Activated CD4-positive, alpha-beta T cell treated with anti-CD3 and anti-CD28 coated beads, Interleukin-2, amount 10 ng/mL, durations not matched to agents 24 days and 14 days (primary cell): ENCODE measurements at regions not wholly inside any gene's neighbourhood (a gene's known extent, or its start where the extent isn't known, plus 50 kb on each side); places are given as distances from the start of the nearest gene placed in this dataset.

ENCODE experiments used
- DNase-seq: peaks from one replicate; pipeline ENCODE4 v3.0.0; 2022
- H3K27ac Mint-ChIP-seq: one replicate; pipeline ENCODE4 v1.8.0; 2022; ENCODE audit warnings: mild to moderate bottlenecking, mixed read lengths
- H3K27me3 Mint-ChIP-seq: one replicate; pipeline ENCODE4 v1.8.0; 2022; ENCODE audit warnings: mixed read lengths
- H3K36me3 Mint-ChIP-seq: one replicate; pipeline ENCODE4 v1.8.0; 2022; ENCODE audit warnings: low read depth, mild to moderate bottlenecking, mixed read lengths
- H3K4me1 Mint-ChIP-seq: one replicate; pipeline ENCODE4 v1.8.0; 2021; ENCODE audit warnings: mixed read lengths
- H3K4me3 Mint-ChIP-seq: one replicate; pipeline ENCODE4 v1.8.0; 2022; ENCODE audit warnings: mild to moderate bottlenecking, moderate library complexity, mixed read lengths
- H3K9me3 Mint-ChIP-seq: one replicate; pipeline ENCODE4 v1.8.0; 2021; ENCODE audit warnings: mixed read lengths
- intact Hi-C: fragments of 100-400 bp; cut with micrococcal nuclease; formaldehyde crosslinking; loops from one replicate; pipeline ENCODE4 v1.15.1; 2023

DNA sequence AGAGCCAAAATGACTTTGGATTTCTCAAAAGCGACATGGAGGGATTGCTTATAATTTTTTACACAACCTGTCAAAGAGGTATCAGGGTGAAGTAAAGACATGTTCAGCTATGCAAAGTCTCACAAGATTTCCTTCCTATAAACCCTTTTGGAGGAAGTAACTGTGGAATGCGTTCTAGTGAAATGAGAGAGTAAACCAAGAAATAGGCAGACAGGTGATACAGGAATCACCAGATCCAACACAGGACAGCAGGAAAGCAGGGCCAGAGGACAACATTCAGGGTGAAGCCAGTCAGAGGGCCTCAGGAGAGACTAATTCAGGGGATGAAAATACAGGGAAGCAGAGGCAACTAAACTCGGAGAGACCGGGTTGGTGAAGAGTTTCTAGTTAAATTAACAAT is 90.4 kb upstream of the MTNR1B start:
- intact Hi-C loops, result no loop called here
- Mint-ChIP-seq H3K9me3 (no peaks in the 10 kb centered on the region), H3K27me3 (no peaks in the 10 kb centered on the region), H3K4me3 (no peak overlapping the region), H3K36me3 (no peaks in the 10 kb centered on the region), H3K27ac (no peak overlapping the region), H3K4me1 (no peaks in the 10 kb centered on the region)
- DNase-seq, result no peak

DNA sequence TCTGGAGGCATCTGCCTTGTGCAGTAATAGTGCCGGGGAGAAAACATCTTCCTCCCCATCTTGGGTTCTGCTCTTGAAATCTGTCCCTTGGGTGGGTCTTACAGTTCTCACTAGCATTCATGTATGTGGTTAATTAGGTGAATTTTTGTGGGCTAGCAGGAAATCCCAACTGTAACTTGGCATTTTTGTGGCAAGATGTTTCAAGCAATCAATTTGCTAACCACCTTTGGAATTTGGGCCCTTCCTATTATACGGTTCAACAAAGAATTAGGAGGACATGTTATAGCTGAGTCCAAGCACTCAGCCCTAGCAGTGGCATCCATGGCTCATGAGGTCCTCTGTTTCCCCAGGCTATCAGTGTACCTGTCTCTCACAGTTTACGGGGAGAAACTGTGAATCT is 89.1 kb upstream of the MTNR1B start:
- H3K36me3 Mint-ChIP-seq, result no peaks in the 10 kb centered on the region
- no peak overlapping the region for H3K4me3 Mint-ChIP-seq
- H3K4me1 Mint-ChIP-seq, result no peaks in the 10 kb centered on the region
- no peak for DNase-seq
- H3K27ac Mint-ChIP-seq, result no peak overlapping the region
- H3K27me3 Mint-ChIP-seq, result no peaks in the 10 kb centered on the region
- no peaks in the 10 kb centered on the region for H3K9me3 Mint-ChIP-seq
- intact Hi-C loops, result no loop called here

DNA sequence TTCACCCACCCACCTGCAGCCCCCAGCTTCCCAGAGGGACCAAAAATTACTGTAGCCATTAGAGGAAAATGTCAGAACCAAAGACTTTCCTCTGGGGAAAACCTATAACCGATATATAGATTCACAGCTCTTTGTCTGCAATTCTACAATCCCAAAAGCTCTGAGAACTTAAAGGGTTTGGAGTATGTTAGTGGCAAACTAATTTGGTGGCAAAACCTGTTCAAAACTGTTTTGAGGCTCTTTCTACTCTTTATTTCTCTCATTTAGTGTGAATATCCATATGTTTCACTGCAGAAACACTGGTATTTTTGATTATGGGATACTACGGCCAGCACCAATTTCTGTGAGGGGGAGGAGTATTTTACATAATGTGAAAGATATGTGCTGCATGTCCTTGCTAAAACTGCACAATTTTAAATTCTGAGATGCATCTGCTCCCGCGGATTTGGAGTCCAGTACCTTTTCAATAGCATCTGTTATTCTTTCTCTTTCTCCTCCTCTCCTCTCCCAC is 87.5 kb upstream of the MTNR1B start:
- H3K9me3 Mint-ChIP-seq, result no peaks in the 10 kb centered on the region
- no peaks in the 10 kb centered on the region for H3K4me1 Mint-ChIP-seq
- no peak overlapping the region for H3K4me3 Mint-ChIP-seq
- DNase-seq, result no peak
- intact Hi-C loops, result no loop called here
- H3K27me3 Mint-ChIP-seq, result peaks cover 2% of the 10 kb centered on the region
- H3K27ac Mint-ChIP-seq, result no peak overlapping the region
- no peaks in the 10 kb centered on the region for H3K36me3 Mint-ChIP-seq

DNA sequence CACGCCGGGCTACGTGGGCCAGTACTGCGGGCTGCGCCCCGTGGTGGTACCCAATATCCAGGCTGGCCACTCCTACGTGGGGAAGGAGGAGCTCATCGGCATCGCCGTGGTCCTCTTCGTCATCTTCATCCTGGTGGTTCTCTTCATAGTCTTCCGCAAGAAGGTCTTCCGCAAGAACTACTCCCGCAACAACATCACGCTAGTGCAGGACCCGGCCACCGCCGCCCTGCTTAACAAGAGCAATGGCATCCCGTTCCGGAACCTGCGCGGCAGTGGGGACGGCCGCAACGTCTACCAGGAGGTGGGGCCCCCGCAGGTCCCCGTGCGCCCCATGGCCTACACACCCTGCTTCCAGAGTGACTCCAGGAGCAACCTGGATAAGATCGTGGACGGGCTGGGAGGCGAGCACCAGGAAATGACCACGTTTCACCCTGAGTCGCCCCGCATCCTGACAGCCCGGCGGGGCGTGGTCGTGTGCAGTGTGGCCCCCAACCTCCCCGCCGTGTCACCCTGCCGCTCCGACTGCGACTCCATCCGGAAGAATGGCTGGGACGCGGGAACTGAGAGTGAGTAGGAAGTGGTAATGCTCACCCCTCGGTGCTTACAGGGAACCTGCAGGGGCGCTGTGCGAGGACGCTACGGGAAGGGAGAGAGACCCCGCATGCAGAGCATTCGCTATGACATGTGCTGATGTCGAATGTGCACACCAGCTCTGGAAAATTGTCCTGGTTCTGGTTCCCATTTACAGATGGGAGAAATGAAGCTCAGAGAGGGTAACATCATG is 86.4 kb upstream of the MTNR1B start:
- no peak overlapping the region for H3K27ac Mint-ChIP-seq
- peaks cover 2% of the 10 kb centered on the region for H3K27me3 Mint-ChIP-seq
- H3K36me3 Mint-ChIP-seq, result no peaks in the 10 kb centered on the region
- H3K4me3 Mint-ChIP-seq, result no peak overlapping the region
- DNase-seq, result no peak
- no peaks in the 10 kb centered on the region for H3K9me3 Mint-ChIP-seq
- intact Hi-C loops, result no loop called here
- no peaks in the 10 kb centered on the region for H3K4me1 Mint-ChIP-seq

DNA sequence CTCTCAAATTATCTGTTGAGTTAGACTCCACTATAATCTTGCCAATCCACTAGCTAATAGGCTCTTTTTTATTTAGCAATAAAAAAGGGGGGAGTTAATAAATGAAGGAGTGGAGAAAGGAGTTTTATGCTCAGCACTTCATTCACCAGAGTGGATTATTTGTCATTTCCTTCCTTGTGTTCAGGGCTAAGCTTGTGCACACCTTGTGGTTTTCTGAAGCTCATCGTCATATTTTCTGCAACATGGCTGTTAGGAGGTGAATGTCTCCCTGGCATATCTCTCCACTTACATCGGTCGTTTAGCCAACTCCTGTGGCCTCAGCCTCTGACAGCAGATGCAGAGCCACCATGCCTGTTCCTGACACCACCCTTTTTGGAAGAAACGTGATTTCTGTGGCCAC is 83.9 kb upstream of the MTNR1B start:
- Mint-ChIP-seq H3K4me1 (no peaks in the 10 kb centered on the region), H3K4me3 (no peak overlapping the region), H3K27me3 (peaks cover 2% of the 10 kb centered on the region), H3K27ac (no peak overlapping the region), H3K36me3 (no peaks in the 10 kb centered on the region), H3K9me3 (no peaks in the 10 kb centered on the region)
- intact Hi-C loops, result no loop called here
- DNase-seq, result no peak

DNA sequence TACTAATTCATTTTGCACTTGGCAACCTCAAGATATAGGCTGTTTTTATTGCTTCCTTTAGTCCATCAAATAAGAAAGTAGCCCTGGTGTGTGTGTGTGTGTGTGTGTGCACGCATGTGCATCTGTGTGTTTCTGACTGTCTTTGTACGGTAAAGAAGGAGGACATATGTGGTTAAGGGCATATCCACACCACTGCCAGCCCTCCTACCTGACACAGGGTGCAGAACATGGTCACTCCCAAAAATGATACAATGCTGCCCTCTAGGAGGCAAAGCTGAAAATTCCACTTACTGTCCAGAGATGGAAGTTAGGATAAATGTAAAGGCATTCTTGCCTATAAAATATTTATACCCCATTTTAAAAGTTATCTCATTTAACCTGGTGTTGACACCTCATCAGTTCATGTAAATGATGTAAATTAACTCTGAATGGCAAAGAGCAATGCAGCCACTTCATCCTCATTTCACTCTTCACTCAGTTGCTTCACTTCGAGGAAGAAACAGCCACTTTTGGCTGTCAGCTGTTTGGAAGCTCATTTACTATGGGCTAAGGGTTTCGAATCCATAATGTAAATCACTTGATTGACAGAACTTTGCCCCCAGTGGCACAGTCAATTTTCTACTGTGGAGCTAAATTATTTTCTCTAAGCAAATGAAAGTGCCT is 83.1 kb upstream of the MTNR1B start:
- no peak overlapping the region for H3K4me3 Mint-ChIP-seq
- no peaks in the 10 kb centered on the region for H3K9me3 Mint-ChIP-seq
- H3K4me1 Mint-ChIP-seq, result no peaks in the 10 kb centered on the region
- peak; percentile 70 for DNase-seq
- no peak overlapping the region for H3K27ac Mint-ChIP-seq
- peaks cover 2% of the 10 kb centered on the region for H3K27me3 Mint-ChIP-seq
- intact Hi-C loops, result no loop called here
- H3K36me3 Mint-ChIP-seq, result no peaks in the 10 kb centered on the region

DNA sequence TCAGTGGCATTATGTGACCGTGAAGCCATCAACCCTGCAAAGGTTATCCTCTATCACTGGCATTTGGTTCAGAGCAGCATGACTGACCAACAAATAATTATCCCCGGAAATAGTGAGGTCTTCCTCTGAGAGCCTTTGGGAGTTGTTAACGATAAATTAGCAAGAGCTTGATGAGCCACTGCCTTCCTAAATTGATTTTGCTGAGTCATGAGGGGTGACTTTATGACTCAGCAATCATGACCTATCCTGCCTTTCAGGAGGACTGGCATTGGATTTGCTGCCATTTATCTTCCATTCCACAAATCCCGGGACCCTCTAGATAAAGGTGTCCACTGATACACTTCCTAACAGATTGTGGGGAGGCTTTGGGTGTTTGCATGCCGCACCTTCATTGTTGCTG is 80.8 kb upstream of the MTNR1B start:
- intact Hi-C loops, result no loop called here
- no peaks in the 10 kb centered on the region for H3K36me3 Mint-ChIP-seq
- H3K9me3 Mint-ChIP-seq, result no peaks in the 10 kb centered on the region
- H3K4me3 Mint-ChIP-seq, result no peak overlapping the region
- no peak overlapping the region for H3K27ac Mint-ChIP-seq
- no peaks in the 10 kb centered on the region for H3K4me1 Mint-ChIP-seq
- no peak for DNase-seq
- peaks cover 2% of the 10 kb centered on the region for H3K27me3 Mint-ChIP-seq

DNA sequence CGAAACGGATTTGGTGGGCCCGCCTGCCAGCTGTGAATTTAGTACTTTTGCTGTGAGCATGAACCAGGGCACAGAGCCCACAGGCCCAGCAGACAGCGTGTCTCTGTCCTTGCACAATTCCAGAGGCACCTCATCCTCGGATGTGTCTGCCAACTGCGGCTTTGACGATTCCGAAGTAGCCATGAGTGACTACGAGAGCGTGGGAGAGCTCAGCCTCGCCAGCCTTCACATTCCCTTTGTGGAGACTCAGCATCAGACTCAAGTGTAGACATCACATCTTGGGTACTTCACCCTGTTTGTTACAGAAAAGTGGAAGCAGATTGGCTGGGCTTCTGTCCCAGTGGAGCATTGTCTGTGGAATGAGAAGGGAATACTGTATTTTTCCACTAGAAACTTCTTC is 78.6 kb upstream of the MTNR1B start:
- Mint-ChIP-seq H3K27ac (no peak overlapping the region), H3K36me3 (no peaks in the 10 kb centered on the region), H3K4me3 (no peak overlapping the region), H3K27me3 (peaks cover 2% of the 10 kb centered on the region), H3K4me1 (no peaks in the 10 kb centered on the region), H3K9me3 (no peaks in the 10 kb centered on the region)
- DNase-seq, result no peak
- intact Hi-C loops, result no loop called here

DNA sequence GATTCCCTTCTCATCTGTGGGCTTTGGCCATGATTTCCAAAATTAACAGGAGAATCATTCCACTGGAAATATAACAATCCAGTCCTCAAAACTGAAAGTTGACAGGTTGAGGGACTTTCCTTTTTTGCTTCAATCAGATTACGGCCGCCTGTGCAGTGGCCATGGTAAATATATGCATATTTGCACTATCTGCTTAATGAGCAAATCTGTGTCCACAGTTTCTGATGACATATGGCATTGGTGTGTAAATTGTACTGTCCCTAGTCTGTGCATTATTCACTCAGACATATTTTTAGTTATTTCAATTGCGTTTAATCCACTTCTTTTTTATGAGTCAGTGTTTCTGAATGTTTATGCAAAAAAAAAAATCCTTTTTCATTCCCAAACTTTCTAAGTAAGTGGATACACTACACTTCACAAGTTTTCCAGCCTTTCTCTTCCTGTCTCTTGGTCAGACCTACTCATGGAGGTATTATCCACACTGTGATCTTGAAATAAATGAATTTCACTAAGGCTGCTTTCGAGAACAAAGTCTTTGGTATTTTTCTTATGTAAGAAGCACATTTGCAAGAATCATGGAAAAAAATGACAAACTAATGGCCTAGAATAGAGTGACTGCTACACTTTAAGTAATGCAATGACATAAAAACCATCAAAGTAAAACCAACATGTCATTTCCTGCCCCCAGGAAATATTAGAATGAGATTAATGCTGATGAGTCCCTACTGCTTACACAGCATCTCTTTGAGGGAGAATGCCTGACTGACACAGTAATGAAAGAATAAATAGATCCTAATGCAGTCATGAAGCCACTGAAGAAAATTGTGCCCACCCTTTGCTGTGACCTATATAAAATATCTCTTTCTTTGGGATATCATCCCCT is 76.4 kb upstream of the MTNR1B start:
- intact Hi-C loops, result no loop called here
- no peaks in the 10 kb centered on the region for H3K9me3 Mint-ChIP-seq
- H3K4me3 Mint-ChIP-seq, result no peak overlapping the region
- H3K4me1 Mint-ChIP-seq, result no peaks in the 10 kb centered on the region
- H3K36me3 Mint-ChIP-seq, result no peaks in the 10 kb centered on the region
- H3K27ac Mint-ChIP-seq, result no peak overlapping the region
- DNase-seq, result no peak
- no peaks in the 10 kb centered on the region for H3K27me3 Mint-ChIP-seq

DNA sequence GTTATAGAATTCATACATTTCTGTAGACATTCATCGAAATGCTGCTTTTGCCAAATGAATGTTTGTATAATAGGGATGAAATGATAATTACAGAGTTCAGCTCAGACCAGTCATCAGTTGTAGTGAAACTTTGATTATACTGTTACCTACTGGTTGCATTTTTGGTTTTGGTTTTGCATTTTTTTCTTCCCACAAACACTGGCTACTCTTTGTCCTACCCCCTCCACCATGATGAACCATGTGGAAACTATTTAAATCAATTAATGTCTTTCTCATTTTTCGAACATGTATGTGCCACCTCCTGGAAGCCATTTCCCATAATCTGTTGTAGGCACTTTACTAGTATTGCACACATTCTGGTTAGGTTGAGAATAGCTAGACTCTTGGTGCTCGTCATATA is 75.3 kb upstream of the MTNR1B start:
- H3K36me3 Mint-ChIP-seq, result no peaks in the 10 kb centered on the region
- intact Hi-C loops, result no loop called here
- no peaks in the 10 kb centered on the region for H3K27me3 Mint-ChIP-seq
- no peak overlapping the region for H3K4me3 Mint-ChIP-seq
- no peaks in the 10 kb centered on the region for H3K9me3 Mint-ChIP-seq
- DNase-seq, result no peak
- no peak overlapping the region for H3K27ac Mint-ChIP-seq
- no peaks in the 10 kb centered on the region for H3K4me1 Mint-ChIP-seq

DNA sequence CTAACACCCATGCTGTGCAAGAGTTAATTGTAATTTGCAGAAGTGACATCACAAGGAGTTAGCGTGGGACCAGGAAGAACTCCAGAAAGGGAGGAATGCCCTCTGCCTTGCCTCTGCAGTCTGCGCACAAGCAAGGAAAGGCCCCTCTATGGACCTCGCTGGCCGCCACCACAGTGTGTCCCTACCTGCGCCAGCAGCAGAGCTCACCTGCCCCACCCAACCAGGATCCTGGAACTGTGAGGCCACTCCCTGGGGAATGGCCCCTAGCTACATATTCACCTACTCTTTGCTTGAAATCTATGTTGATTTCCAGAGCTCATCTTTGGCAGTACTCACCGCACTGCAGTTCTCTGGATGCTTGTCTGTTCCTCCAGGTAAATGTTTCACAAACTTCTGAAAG is 72.0 kb upstream of the MTNR1B start:
- Mint-ChIP-seq H3K36me3 (no peaks in the 10 kb centered on the region), H3K4me1 (no peaks in the 10 kb centered on the region), H3K27me3 (no peaks in the 10 kb centered on the region), H3K4me3 (no peak overlapping the region), H3K9me3 (no peaks in the 10 kb centered on the region), H3K27ac (no peak overlapping the region)
- DNase-seq, result no peak
- intact Hi-C loops, result no loop called here

DNA sequence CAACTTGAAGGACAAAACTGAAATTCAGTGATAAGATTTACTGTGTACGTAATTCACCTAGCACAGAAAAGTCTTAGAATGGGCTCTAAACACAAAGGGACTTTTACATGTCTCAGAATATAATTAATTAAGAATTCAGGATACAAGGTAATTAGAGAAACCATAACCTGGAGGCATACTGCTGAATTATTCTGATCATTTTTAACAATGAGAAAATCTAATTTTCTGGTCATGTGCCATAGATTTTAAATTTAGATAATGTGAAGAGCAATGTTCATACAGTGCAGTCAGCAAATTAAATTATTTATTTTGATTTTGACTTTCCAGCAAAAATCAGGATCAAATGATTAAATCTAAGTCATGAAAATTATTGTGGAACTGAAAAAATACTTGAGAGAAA is 67.0 kb upstream of the MTNR1B start:
- Mint-ChIP-seq H3K4me1 (no peaks in the 10 kb centered on the region), H3K27ac (no peak overlapping the region), H3K36me3 (no peaks in the 10 kb centered on the region), H3K4me3 (no peak overlapping the region), H3K27me3 (no peaks in the 10 kb centered on the region), H3K9me3 (no peaks in the 10 kb centered on the region)
- intact Hi-C loops, result no loop called here
- DNase-seq, result no peak

DNA sequence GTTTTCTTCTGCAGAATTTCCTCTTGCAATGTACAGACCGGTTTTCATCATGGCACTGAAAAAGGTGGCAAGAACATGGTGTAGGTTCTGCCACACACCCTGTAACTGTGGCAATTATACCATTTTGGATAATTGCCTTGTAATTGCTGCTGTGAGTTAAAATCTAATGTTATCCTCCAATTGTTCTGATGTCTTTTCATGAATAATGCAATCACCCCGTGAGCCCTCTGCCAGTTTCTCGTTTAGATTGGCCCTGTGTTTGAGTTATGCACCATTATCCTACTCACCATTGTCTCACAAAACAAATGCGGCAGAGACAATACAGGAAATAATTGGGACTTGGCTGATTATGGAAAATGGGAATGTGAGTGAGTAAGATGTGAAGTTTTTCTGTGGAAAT is 61.8 kb upstream of the MTNR1B start:
- DNase-seq, result no peak
- intact Hi-C loops, result no loop called here
- no peak overlapping the region for H3K4me3 Mint-ChIP-seq
- no peaks in the 10 kb centered on the region for H3K9me3 Mint-ChIP-seq
- no peaks in the 10 kb centered on the region for H3K4me1 Mint-ChIP-seq
- no peak overlapping the region for H3K27ac Mint-ChIP-seq
- H3K36me3 Mint-ChIP-seq, result no peaks in the 10 kb centered on the region
- H3K27me3 Mint-ChIP-seq, result no peaks in the 10 kb centered on the region

DNA sequence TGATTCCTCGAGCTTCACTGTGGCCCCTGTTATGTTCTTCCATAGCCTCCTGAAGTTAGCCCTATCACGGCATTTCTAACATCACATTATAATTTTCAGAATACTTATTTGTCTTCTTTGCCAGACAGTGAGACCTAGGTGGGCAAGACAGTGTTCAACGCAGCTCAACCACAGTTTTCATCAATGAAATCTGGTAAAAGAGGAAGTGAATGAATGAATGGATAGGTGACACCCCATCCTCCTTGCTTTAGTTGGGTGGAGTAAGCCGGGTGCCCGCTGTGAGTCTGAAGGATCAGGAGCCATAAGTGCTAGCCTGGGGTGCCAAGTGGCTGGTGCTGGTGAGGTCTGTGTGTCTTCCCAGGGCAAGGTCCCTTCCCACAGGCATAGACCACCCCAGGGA is 60.2 kb upstream of the MTNR1B start:
- H3K4me3 Mint-ChIP-seq, result no peak overlapping the region
- no peak overlapping the region for H3K27ac Mint-ChIP-seq
- DNase-seq, result no peak
- H3K4me1 Mint-ChIP-seq, result no peaks in the 10 kb centered on the region
- no peaks in the 10 kb centered on the region for H3K36me3 Mint-ChIP-seq
- intact Hi-C loops, result no loop called here
- no peaks in the 10 kb centered on the region for H3K9me3 Mint-ChIP-seq
- H3K27me3 Mint-ChIP-seq, result no peaks in the 10 kb centered on the region
